Peyer's patch (tissue), 4 donors: ENCODE measurements at regions not wholly inside any gene's neighbourhood (a gene's known extent, or its start where the extent isn't known, plus 50 kb on each side); places are given as distances from the start of the nearest gene placed in this dataset.

Experiments
- CTCF ChIP-seq, 6 experiments: fragments of 450-650 bp in 4 of 6; fragments of 200-600 bp in 2 of 6; sonication (generic) in 1 of 6; IDR thresholded peaks; one replicate each; pipeline ENCODE4 v1.5.1; 2017 to 2019; ENCODE audit warnings: antibody characterized with exemption in 6 of 6, mild to moderate bottlenecking in 3 of 6, moderate library complexity in 1 of 6
- POLR2A ChIP-seq, 2 donors: fragments of 450-650 bp; IDR thresholded peaks; one replicate each; pipeline ENCODE4 v1.5.1; 2017; ENCODE audit warnings: antibody characterized with exemption in 2 of 2, mild to moderate bottlenecking in 2 of 2, moderate library complexity in 2 of 2

DNA sequence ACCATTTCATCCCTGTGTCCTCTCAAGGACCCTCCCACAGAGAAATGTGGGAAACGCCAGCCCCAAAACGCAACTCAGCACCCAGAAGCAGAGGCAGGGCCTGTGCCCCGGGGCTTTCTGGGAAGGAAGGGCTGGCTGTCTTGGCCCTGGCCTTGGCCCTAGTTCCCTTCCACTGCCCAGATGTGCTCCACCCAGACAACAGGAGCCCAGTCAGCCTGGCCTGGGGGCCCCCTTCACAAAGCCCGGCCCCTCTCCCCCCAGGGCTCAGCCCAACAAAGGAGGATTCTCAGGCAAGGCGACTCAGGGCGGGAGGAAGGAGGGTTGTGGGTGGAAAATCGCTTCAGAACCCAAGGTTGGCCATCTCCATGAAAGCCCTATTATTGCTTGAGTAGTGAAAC is 82.5 kb downstream of the PJA1 start:
- no peak for TF ChIP-seq POLR2A (IDR thresholded peaks at IDR 0.05)
- TF ChIP-seq CTCF (IDR thresholded peaks at IDR 0.05), result no peak
